IMR-90 (cell line): ENCODE measurements at regions not wholly inside any gene's neighbourhood (a gene's known extent, or its start where the extent isn't known, plus 50 kb on each side); places are given as distances from the start of the nearest gene placed in this dataset.

Source experiments
- CEBPB ChIP-seq: IDR thresholded peaks from 2 replicates; pipeline ENCODE4 v1.6.1; 2012; ENCODE audit warnings: low read depth, low read length, improper control_type of control experiment
- CTCF ChIP-seq: conservative IDR thresholded peaks from 2 replicates; pipeline ENCODE4 v1.5.1; 2012; ENCODE audit warnings: mild to moderate bottlenecking, low read depth, low read length, improper control_type of control experiment
- ELK1 ChIP-seq: fragments of 150-350 bp; IDR thresholded peaks from 2 replicates; pipeline ENCODE4 v1.6.1; 2016; ENCODE audit warnings: low read depth, mild to moderate bottlenecking, low read length, moderate library complexity, borderline replicate concordance
- FOS ChIP-seq: fragments of 150-350 bp; IDR thresholded peaks from 2 replicates; pipeline ENCODE4 v1.6.1; 2016; ENCODE audit warnings: low read depth, low read length
- MAZ ChIP-seq: IDR thresholded peaks from 2 replicates; pipeline ENCODE4 v1.6.1; 2012; ENCODE audit warnings: low read depth, mild to moderate bottlenecking, low read length, improper control_type of control experiment, moderate library complexity, borderline replicate concordance
- NFE2L2 ChIP-seq: fragments of 150-350 bp; IDR thresholded peaks from 2 replicates; pipeline ENCODE4 v1.6.1; 2016; ENCODE audit warnings: low read depth, mild to moderate bottlenecking, low read length
- POLR2A ChIP-seq: IDR thresholded peaks from 2 replicates; pipeline ENCODE4 v1.6.1; 2012; ENCODE audit warnings: mild to moderate bottlenecking, low read depth, low read length
- RAD21 ChIP-seq: IDR thresholded peaks from 2 replicates; pipeline ENCODE4 v1.6.1; 2012; ENCODE audit warnings: low read length, improper control_type of control experiment
- RCOR1 ChIP-seq: IDR thresholded peaks from 2 replicates; pipeline ENCODE4 v1.6.1; 2012; ENCODE audit warnings: mild to moderate bottlenecking, low read length, improper control_type of control experiment; ENCODE audit not compliant: insufficient replicate concordance
- RFX5 ChIP-seq: IDR thresholded peaks from 2 replicates; pipeline ENCODE4 v1.8.0; 2012; ENCODE audit warnings: low read depth, mild to moderate bottlenecking, low read length, moderate library complexity
- SMC3 ChIP-seq: fragments of 150-350 bp; IDR thresholded peaks from 2 replicates; pipeline ENCODE4 v1.6.1; 2016; ENCODE audit warnings: low read depth, mild to moderate bottlenecking, antibody characterized with exemption, low read length, moderate library complexity
- USF2 ChIP-seq: fragments of 150-350 bp; IDR thresholded peaks from 2 replicates; pipeline ENCODE4 v1.6.1; 2017; ENCODE audit warnings: mild to moderate bottlenecking, antibody characterized with exemption, low read length, low read depth

- TF ChIP-seq RAD21 (no peak), CTCF (no peak), POLR2A (no peak), RFX5 (no peak), RCOR1 (no peak), NFE2L2 (no peak), CEBPB (no peak), MAZ (no peak), SMC3 (no peak), USF2 (no peak), ELK1 (no peak), FOS (no peak)
Measured at GRCh38 chr16:9528511-9529079, 437.2 kb downstream of the HAPSTR1 start.
